GM12872 (cell line): ENCODE measurements at regions not wholly inside any gene's neighbourhood (a gene's known extent, or its start where the extent isn't known, plus 50 kb on each side); places are given as distances from the start of the nearest gene placed in this dataset.

Experiments
- CTCF ChIP-seq: IDR thresholded peaks from 3 replicates; pipeline ENCODE4 v1.5.1; 2011; ENCODE audit warnings: low read depth, mild to moderate bottlenecking, low read length, moderate library complexity; ENCODE audit not compliant: insufficient read depth

GRCh38 chr11:114915871-114916805, 237.8 kb downstream of the NXPE2 start:
- no peak for TF ChIP-seq CTCF

DNA sequence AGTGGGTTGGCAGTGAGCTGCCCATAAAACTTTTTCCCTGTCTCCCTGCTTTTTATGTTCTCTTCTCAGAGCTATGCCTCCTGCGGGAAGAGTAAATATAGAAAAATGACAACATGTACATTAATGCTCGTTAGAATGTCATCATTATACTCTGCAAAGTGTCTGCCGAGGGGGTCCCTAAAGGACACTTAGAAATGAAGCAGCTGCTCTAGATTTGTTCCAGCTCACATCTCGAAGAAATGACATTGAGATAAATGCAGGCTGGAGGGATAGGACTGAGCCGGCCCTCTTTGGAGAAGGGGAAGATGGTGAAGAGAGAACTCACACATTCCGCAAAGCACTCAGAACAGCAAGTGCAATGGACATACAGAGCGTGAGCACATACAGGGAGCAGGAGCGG, 240.0 kb downstream of the NXPE2 start:
- no peak for TF ChIP-seq CTCF

DNA sequence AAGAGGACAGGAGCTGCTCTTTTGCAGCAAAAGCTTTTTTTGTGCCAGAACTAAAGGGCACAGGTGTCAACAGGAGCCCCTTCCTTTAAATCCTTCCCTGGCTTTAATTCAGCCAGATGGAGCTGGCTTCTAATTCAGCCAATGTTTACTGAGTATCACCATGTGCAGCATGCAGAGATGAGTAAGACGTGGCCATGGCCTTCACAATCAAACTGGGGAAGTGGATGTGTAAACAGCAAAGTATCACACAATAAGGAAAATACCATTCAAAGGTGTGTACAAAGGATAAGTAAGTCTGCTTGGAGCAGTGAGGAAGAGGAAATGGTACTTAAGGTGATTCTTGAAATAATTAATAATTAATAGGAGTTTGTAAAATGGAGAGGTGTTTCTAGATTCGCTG, 243.4 kb downstream of the NXPE2 start:
- no peak for TF ChIP-seq CTCF

- TF ChIP-seq CTCF: no peak
Observed at GRCh38 chr11:114924042-114924441, 245.7 kb downstream of the NXPE2 start.

- no peak for TF ChIP-seq CTCF
Observed at GRCh38 chr11:114925591-114925990, 247.3 kb downstream of the NXPE2 start.

GRCh38 chr11:114928260-114928870, 250.0 kb downstream of the NXPE2 start:
- no peak for TF ChIP-seq CTCF

DNA sequence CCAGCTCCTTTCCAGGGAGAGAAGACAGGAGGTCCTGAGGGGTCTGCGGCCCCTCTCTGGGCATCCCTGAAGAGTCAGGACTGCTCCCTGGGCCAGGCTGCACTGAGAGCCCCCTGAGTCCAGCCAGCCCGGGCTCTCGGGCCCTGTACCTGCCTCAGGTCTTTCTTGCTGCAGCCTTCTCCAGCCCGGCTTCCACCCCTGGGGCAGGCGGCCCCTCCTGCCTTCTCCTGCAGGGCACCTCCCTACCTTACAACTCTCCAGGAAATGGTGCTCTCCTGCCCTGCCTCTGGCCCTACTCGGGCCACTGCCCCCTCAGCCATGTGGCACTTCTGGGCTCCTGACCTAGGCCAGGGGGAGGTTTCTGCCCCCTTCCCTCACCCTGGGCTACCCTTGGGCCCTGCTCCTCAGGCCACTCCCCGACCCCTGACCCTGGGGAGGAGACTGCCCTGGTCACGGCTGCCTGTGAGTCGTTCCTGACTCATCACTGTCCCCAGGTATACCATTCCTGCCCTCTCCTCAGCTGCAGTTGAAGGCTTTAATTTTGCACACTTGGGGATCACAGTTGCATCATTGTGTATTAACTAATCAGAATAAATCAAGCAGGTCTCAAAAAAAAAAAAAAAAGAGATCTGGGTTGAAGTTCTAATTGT, 251.1 kb downstream of the NXPE2 start:
- no peak for TF ChIP-seq CTCF
